ENCODE measurements at regions not wholly inside any gene's neighbourhood (a gene's known extent, or its start where the extent isn't known, plus 50 kb on each side); places are given as distances from the start of the nearest gene placed in this dataset.

DNA sequence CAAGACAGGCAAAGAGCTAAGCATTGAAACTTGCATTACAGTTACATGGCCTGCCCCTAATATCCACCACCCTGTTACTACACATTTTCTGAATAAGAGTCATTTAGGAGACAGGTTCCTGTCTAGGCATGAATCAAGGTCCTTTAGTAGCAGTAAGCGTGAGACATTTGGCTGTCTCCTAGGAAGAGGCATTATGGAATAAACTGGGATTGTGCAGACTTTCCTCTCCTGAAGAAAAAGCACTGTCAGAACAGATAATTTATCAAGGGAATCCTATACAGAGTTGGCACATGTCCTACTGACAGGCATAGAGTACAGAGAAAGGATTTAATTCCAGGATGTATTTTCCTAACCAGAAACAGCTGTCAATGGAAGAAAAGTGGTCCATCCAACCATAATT is 111.9 kb downstream of the INHBA start:
- Mint-ChIP-seq H3K9me3 (peaks cover 3 to 14% (median 4%) of the 10 kb centered on the region in 3 donors), H3K4me1 (no peaks in the 10 kb centered on the region), H3K27me3 (peaks cover 1% of the 10 kb centered on the region), H3K27ac (no peak overlapping the region), H3K36me3 (no peaks in the 10 kb centered on the region), H3K4me3 (no peak overlapping the region)

DNA sequence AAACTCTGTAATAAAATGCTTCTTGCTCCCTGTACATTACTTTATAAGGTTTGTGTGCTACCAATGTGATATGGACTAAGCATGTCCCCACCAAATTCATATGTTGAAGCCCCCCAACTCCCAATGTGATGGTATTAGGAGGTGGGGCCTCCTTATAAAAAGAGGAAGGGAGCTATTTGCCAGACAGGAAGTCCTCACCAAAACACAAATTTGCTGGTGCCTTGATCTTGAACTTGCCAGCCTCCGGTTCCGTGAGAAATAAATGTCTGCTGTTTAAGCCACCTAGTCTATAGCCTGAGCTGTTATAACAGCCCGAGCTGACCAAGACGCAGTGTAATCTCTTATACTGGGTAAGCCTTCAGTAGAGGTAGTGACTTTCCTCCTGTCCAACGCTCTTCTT is 114.5 kb downstream of the INHBA start:
- Mint-ChIP-seq H3K36me3 (no peaks in the 10 kb centered on the region), H3K4me1 (no peaks in the 10 kb centered on the region), H3K9me3 (peaks cover 0 to 5% (median 3%) of the 10 kb centered on the region in 3 donors), H3K27ac (no peak overlapping the region), H3K4me3 (no peak overlapping the region), H3K27me3 (peaks cover 1% of the 10 kb centered on the region)

DNA sequence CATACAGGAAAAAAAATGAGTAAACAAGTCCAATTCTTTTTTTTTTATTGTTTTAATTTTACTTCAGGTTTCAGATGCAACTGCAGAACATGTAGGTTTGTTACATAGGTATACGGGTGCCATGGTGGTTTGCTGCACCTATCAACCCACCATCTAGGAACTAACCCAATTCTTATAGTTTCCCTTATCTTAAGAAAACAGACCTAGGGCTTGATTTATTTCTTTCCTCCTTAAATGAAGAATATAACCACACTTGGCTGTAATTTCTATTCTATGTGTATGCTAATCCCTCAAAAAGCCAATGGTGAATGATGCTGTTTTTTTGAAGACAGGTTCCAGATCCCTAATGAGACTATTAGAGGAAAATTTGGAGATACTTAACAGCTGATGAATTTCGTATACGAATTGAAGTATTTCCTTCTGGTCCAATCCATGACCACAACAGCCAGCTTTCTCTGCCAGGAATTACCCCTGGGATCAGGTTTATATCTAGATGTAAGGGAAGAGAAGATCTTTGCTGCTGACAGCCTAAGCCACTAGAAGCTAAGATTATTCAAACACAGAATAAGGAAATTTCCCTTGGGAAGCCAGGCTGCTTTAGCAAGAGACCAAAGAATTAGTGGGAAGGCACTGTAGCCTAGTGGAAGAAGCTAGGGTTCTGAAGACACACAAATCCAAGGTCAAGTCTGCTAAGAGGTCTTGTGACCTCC is 115.8 kb downstream of the INHBA start:
- peaks cover under 1 to 5% (median 3%) of the 10 kb centered on the region in 3 donors for H3K9me3 Mint-ChIP-seq
- no peak overlapping the region for H3K4me3 Mint-ChIP-seq
- no peaks in the 10 kb centered on the region for H3K36me3 Mint-ChIP-seq
- no peaks in the 10 kb centered on the region for H3K4me1 Mint-ChIP-seq
- H3K27ac Mint-ChIP-seq: no peak overlapping the region
- H3K27me3 Mint-ChIP-seq: peaks cover 1% of the 10 kb centered on the region

DNA sequence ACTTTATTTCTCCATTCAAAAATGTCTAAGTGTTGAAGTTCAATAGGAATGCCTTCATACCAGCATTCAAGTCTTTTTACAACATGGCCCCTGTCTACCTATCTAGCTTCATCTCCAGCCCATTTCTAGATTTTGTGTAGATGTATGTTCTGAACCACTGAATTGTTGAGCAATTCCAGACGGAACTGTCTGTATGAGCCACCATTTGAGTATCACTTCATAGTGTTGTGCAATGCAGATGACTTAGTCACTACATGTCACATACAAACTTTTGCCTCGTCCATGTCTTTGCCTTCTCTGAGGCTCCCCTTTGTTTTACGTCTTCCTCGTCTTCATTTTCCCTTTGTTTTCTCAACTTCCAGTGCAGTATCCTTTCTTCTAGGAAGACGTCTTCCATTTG is 118.1 kb downstream of the INHBA start:
- Mint-ChIP-seq H3K36me3 (no peaks in the 10 kb centered on the region), H3K27ac (no peak overlapping the region), H3K4me3 (no peak overlapping the region), H3K4me1 (no peaks in the 10 kb centered on the region), H3K27me3 (no peaks in the 10 kb centered on the region), H3K9me3 (peaks cover 0 to 2% (median 0%) of the 10 kb centered on the region in 3 donors)

DNA sequence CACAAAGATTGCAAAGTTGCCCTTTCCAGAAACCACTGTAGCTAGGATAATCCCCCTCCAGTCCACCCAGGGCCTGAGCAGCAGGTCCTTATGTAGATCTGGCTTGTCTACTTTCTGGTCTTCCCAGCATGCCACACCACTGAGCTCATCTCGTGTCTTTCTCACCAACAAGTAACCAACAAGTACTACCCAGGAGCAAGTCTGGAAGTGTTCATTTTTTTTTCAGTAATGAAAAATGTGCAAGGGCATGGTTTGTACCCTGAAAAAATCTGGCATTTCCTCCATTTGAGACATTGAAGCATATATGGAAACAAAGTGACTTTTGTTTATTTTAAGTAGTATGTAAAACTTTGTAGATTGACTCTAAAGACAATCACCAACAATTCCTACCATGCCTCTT is 120.8 kb downstream of the INHBA start:
- Mint-ChIP-seq H3K4me1 (no peaks in the 10 kb centered on the region), H3K36me3 (no peaks in the 10 kb centered on the region), H3K9me3 (peaks cover 0 to 2% (median 0%) of the 10 kb centered on the region in 3 donors), H3K27me3 (peaks cover 1% of the 10 kb centered on the region), H3K27ac (no peak overlapping the region), H3K4me3 (no peak overlapping the region)

DNA sequence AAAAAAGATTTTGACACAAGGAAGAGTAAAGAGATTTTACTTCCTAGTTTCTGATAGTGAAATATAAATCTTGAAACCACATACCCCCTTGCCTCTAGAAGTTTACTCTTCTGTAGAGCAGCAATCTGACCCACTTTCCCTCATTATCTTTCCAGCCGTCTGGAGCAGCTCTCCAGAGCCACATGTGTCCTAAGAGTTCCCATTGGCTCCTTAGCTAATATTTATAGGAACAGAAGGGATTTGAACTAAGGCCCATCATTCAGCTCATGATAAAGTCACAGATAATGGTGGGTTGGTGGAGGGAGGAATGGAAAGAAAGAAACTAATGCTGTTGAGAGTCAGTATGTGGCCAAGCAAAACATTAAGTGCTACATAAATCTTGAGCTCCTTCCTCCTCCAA is 121.8 kb downstream of the INHBA start:
- Mint-ChIP-seq H3K9me3 (peaks cover 0 to 2% (median 0%) of the 10 kb centered on the region in 3 donors), H3K27me3 (peaks cover 1% of the 10 kb centered on the region), H3K27ac (no peak overlapping the region), H3K4me3 (no peak overlapping the region), H3K36me3 (no peaks in the 10 kb centered on the region), H3K4me1 (no peaks in the 10 kb centered on the region)

DNA sequence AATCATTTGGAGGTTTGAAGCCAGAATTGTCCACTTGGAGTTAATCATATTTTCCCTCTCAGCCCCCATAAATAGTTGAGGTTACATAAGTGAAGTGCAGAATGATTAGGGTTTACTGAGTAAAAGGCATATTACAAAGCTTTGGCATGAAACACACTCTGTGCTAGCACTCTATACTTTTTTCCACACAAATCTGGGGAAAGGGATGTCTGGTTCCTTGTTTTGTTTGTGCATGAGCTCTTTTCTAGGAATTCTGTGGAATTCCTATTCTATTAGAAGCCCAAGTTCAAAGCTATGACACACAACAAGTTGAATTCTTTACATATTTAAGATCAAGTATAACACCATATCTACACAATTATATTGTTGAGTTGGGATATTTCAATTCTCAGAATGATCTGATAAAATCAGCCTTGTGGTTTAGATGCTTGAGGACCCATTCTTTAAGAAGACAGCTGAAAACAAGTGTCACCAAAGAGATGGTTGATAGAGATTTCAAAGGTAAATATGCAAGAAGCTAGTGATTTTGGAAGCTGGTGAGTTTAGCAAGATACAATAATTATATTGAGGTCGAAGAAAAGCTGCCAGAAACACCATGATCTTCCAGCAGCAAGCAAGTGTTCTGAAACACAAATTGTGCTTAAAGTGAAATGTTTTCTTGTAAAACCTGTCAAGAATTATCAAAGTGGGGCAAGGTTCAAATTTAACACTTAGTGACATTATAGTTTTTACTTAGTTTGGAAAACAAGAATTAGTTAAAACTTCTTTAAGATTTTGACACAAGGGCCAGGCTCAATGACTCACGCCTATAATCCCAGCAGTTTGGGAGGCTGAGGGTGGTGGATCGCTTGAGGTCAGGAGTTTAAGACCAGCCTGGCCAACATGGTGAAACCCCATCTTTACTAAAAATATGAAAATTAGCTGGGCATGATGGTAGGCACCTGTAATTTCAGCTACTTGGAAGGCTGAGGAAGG is 122.6 kb downstream of the INHBA start:
- H3K27me3 Mint-ChIP-seq: peaks cover 1% of the 10 kb centered on the region
- no peak overlapping the region for H3K4me3 Mint-ChIP-seq
- peaks cover 0 to 2% (median 0%) of the 10 kb centered on the region in 3 donors for H3K9me3 Mint-ChIP-seq
- no peak overlapping the region for H3K27ac Mint-ChIP-seq
- H3K4me1 Mint-ChIP-seq: no peaks in the 10 kb centered on the region
- no peaks in the 10 kb centered on the region for H3K36me3 Mint-ChIP-seq

DNA sequence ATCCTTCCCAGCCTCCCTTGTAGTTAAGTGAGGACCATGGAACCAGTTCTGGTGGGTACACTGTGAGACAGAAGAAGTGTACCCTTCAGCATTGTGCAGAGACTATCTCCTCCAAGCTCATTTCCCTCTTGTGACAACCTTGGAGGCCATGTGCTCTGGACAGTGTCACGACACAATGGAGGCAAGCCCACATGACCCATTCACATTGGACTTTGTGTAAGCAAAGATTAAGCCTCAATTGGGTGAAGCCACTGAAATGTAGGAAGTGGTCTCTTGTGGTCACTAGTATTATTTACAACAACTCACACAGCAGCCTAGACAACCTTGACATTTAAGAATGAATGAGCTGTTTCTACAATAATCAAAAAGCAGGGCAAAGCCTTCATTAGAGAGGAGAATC is 124.2 kb downstream of the INHBA start:
- Mint-ChIP-seq H3K4me1 (no peaks in the 10 kb centered on the region), H3K9me3 (peaks cover 0 to 2% (median 0%) of the 10 kb centered on the region in 3 donors), H3K27me3 (peaks cover 1% of the 10 kb centered on the region), H3K36me3 (no peaks in the 10 kb centered on the region), H3K4me3 (no peak overlapping the region), H3K27ac (no peak overlapping the region)

DNA sequence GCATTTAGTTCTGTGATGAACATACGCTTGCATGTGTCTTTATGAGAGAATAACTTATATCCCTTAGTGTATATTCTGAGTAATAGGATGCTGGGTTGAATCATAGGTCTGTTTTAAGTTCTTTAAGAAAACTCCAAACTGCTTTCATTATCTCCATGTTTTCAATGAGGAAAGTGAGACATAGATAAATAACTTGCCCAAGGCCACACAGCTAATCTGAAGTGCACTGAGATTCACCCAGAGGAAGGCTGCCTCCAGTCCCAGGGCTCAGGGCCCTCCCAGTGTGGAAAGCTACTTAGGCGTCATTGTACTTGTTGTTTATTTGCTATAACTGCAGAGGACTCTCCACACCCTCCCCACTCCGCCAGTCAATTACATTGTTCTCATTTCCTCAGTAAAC is 126.7 kb downstream of the INHBA start:
- Mint-ChIP-seq H3K9me3 (no peaks in the 10 kb centered on the region), H3K27me3 (peaks cover 1% of the 10 kb centered on the region), H3K4me1 (no peaks in the 10 kb centered on the region), H3K27ac (no peak overlapping the region), H3K36me3 (no peaks in the 10 kb centered on the region), H3K4me3 (no peak overlapping the region)

DNA sequence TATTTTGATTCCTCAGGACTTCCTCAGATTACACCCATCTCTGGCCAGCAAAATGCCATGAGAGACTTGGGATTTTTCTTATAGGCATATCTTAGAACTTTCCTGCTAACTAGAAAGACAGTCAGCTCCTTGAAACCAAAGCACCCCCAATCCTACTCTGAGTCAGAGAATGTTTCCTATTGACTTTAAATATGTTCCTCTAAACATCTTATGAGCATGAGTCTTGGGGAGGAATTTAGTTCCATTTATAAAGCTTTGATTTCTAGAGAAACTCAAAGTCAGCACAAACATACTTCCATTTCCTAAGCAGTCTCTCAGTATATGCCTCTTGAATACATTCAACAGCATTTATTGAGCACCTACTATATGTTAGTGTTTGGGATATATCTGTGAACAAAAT is 128.5 kb downstream of the INHBA start:
- Mint-ChIP-seq H3K4me1 (no peaks in the 10 kb centered on the region), H3K36me3 (peaks cover under 1% of the 10 kb centered on the region), H3K27ac (no peak overlapping the region), H3K27me3 (peaks cover 1% of the 10 kb centered on the region), H3K4me3 (no peak overlapping the region), H3K9me3 (no peaks in the 10 kb centered on the region)

DNA sequence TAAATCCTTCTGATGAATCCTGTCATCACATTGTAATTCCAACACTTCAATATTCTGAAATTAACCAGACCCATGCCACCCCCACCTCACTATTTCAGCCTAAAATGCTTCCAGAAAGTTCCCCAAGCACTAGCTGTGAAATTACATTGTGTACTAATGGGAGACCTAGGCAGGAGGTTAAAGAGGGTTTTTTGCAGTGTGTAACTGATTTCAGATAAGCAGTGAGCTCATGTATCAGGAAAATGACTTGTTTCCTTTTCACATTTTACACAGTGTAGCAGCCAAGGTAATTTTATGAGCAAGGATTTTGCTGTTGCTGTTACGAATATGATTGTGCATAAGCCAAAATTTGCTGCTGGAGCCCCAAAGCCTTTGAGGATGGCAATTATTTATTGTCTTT is 129.0 kb downstream of the INHBA start:
- peaks cover 1% of the 10 kb centered on the region for H3K27me3 Mint-ChIP-seq
- H3K27ac Mint-ChIP-seq: no peak overlapping the region
- no peak overlapping the region for H3K4me3 Mint-ChIP-seq
- H3K36me3 Mint-ChIP-seq: peaks cover 2% of the 10 kb centered on the region
- H3K9me3 Mint-ChIP-seq: no peaks in the 10 kb centered on the region
- H3K4me1 Mint-ChIP-seq: no peaks in the 10 kb centered on the region

DNA sequence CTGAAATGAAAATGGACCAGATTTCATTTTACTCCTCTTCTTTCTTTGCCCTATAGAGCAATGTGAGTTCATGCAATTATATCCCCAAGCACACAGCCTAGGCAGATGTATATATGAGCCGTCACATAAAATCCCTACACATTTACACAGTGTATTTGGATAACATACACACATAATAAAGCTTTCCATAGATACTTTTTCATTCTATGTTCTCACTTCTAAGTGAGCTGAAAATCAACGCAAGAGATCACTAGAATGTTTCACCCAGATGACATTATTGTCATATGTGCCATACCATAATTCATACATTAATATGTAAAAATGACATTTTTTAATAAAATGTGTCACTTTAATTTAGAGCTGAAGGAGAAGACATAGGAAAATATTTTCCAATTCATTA is 129.4 kb downstream of the INHBA start:
- Mint-ChIP-seq H3K36me3 (peaks cover 2% of the 10 kb centered on the region), H3K9me3 (no peaks in the 10 kb centered on the region), H3K27me3 (peaks cover 1% of the 10 kb centered on the region), H3K4me1 (peaks cover 0 to 1% (median 0%) of the 10 kb centered on the region in 3 donors), H3K27ac (no peak overlapping the region), H3K4me3 (no peak overlapping the region)

DNA sequence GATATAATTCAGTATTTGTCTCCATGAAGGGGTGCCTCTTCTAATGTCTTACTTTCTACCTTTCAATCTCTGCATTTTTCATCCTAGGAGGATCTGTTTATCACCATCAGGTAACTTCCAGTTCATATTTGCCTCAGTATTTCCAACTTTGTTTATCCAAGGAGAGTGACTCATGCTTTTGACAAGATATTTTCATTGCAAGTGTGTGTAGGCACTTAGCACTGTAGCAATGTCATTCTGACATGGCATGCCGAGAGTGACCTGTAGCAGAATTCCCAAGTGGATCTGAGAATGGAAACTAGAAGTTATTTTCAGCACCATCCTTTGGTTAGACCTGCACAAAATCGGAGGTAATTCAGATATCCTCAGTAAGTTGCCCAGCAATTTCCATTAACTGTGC is 129.9 kb downstream of the INHBA start:
- Mint-ChIP-seq H3K27ac (no peak overlapping the region), H3K4me3 (no peak overlapping the region), H3K36me3 (peaks cover 2% of the 10 kb centered on the region), H3K4me1 (peaks cover 0 to 1% (median 0%) of the 10 kb centered on the region in 3 donors), H3K9me3 (no peaks in the 10 kb centered on the region), H3K27me3 (no peaks in the 10 kb centered on the region)

DNA sequence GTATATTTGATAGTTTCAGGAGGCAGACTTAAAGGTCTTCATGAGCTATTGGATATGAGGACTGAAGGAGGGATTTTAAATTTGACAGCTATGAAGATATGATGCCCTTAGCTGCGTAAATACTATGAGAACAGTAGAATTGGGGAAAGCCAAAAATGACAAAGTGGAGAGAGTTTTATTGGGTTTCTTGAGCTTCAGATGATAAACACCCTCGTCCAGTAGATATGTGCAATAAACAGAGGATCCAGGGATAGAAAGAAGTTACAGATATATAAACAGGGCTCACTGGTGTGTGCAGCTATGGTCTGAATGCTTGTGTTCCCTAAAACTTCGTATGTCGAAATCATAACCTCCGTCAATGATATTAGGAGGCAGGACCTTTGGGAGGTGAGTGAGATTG is 131.3 kb downstream of the INHBA start:
- Mint-ChIP-seq H3K4me1 (peaks cover 0 to 7% (median 6%) of the 10 kb centered on the region in 3 donors), H3K4me3 (no peak overlapping the region), H3K27ac (no peak overlapping the region), H3K27me3 (no peaks in the 10 kb centered on the region), H3K9me3 (no peaks in the 10 kb centered on the region), H3K36me3 (peaks cover 2% of the 10 kb centered on the region)

DNA sequence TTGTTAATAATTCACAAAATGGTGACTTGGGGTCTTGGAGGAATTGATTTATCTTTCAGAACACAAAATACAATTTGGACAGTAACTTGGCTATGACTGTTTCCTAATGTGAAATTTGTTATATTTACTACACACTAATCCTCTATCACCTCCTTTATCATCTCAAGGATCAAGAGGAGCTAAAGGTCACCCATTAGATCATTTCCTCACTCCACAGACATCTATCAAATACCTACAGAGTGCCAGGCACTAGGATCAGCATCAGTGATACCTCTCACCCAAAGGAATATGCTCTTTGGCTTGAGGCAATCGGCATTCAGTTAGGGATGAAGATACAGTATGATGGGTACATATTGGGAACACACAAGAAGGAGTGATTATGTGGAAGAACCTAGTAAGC is 132.1 kb downstream of the INHBA start:
- H3K9me3 Mint-ChIP-seq: no peaks in the 10 kb centered on the region
- H3K4me3 Mint-ChIP-seq: no peak overlapping the region
- no peak overlapping the region for H3K27ac Mint-ChIP-seq
- peaks cover 2% of the 10 kb centered on the region for H3K36me3 Mint-ChIP-seq
- H3K4me1 Mint-ChIP-seq: peaks cover 0 to 7% (median 6%) of the 10 kb centered on the region in 3 donors
- no peaks in the 10 kb centered on the region for H3K27me3 Mint-ChIP-seq

Measured in IgD-negative memory B cell (primary cell).